ENCODE measurements at regions not wholly inside any gene's neighbourhood (a gene's known extent, or its start where the extent isn't known, plus 50 kb on each side); places are given as distances from the start of the nearest gene placed in this dataset.
"Not testable (repeated sequence)": the region's sequence is repeated elsewhere in the genome, so short reads cannot be mapped to it uniquely, and the experiment has no call there.

DNA sequence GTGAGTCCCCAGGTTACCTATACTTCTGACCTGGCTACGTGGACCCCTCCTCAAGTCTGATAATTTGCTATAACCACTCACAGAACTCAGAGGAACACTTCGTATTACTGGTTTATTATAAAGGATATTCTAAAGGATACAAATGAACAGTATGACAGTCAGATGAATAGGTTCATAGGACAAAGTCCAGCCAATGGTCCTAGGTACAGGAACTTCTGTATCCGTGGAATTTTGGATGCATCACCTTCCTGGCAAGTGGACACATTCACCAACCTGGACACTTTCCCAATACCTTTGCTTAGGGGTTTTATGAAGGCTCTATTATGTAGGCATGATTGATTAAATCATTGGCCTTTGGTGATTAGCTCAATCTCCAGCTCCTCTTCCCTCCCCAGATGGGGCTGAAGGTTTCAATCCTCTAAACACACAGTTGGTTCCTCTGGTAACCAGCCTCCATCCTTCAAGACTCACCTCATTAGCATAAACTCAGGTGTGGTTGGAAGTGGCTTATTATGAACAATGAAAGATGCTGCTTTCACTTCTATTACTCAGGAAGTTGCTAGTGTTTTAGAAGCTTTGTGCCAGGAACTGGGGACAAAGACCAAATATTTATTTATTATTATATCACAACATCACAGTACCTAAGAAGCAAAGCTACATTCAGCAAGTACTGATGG, 149.6 kb upstream of the ELL2 start:
- H3K36me3 Mint-ChIP-seq (ENCODE audit: low read depth): no peaks in the 10 kb centered on the region
- no peak for DNase-seq
- no peak overlapping the region for H3K27ac Mint-ChIP-seq
- H3K4me3 Mint-ChIP-seq: no peak overlapping the region
- no peaks in the 10 kb centered on the region for H3K9me3 Mint-ChIP-seq
- H3K27me3 Mint-ChIP-seq: peaks cover 8% of the 10 kb centered on the region
- peaks cover 46% of the 10 kb centered on the region for H3K4me1 Mint-ChIP-seq (ENCODE audit: low read depth)

DNA sequence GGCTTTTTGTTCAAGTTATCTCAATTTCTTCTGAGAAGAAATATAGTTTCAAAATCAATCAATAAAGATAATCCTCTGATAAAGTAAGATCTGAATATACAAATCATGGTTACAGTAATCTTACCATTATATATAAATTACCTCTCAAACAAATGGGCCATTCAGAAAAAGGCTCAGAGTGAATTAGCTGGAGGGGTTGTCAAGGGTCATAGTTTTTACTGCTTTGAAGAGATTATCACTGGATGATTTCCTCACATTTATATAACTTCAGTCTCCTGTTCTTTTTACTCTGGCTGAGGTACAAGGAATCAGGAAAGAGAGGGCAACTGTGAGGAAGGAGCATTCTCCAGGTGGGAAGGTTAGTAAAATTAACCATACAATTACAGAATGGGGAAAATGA, 148.6 kb upstream of the ELL2 start:
- DNase-seq: no peak
- peaks cover 40% of the 10 kb centered on the region for H3K4me1 Mint-ChIP-seq (ENCODE audit: low read depth)
- H3K4me3 Mint-ChIP-seq: no peak overlapping the region
- no peak overlapping the region for H3K27ac Mint-ChIP-seq
- H3K36me3 Mint-ChIP-seq (ENCODE audit: low read depth): no peaks in the 10 kb centered on the region
- H3K27me3 Mint-ChIP-seq: peaks cover 12% of the 10 kb centered on the region
- peaks cover 5% of the 10 kb centered on the region for H3K9me3 Mint-ChIP-seq

DNA sequence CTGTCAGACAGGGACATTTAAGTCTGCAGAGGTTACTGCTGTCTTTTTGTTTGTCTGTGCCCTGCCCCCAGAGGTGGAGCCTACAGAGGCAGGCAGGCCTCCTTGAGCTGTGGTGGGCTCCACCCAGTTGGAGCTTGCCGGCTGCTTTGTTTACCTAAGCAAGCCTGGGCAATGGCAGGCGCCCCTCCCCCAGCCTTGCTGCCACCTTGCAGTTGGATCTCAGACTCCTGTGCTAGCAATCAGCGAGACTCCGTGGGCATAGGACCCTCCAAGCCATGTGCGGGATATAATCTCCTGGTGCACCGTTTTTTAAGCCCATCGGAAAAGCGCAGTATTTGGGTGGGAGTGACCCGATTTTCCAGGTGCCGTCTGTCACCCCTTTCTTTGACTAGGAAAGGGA, 147.0 kb upstream of the ELL2 start:
- not testable (repeated sequence) for DNase-seq; H3K36me3 Mint-ChIP-seq (ENCODE audit: low read depth); H3K27ac Mint-ChIP-seq; H3K4me3 Mint-ChIP-seq; H3K9me3 Mint-ChIP-seq
- H3K4me1 Mint-ChIP-seq (ENCODE audit: low read depth): peaks cover 23% of the 10 kb centered on the region
- peaks cover 12% of the 10 kb centered on the region for H3K27me3 Mint-ChIP-seq

DNA sequence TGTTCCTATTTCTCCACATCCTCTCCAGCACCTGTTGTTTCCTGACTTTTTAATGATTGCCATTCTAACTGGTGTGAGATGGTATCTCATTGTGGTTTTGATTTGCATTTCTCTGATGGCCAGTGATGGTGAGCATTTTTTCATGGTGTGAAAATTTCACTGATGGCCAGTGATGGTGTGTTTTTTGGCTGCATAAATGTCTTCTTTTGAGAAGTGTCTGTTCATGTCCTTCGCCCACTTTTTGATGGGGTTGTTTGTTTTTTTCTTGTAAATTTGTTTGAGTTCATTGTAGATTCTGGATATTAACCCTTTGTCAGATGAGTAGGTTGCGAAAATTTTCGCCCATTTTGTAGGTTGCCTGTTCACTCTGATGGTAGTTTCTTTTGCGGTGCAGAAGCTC, 142.2 kb upstream of the ELL2 start:
- H3K36me3 Mint-ChIP-seq (ENCODE audit: low read depth); DNase-seq; H3K4me1 Mint-ChIP-seq (ENCODE audit: low read depth); H3K27me3 Mint-ChIP-seq; H3K27ac Mint-ChIP-seq; H3K4me3 Mint-ChIP-seq; H3K9me3 Mint-ChIP-seq: not testable (repeated sequence)

DNA sequence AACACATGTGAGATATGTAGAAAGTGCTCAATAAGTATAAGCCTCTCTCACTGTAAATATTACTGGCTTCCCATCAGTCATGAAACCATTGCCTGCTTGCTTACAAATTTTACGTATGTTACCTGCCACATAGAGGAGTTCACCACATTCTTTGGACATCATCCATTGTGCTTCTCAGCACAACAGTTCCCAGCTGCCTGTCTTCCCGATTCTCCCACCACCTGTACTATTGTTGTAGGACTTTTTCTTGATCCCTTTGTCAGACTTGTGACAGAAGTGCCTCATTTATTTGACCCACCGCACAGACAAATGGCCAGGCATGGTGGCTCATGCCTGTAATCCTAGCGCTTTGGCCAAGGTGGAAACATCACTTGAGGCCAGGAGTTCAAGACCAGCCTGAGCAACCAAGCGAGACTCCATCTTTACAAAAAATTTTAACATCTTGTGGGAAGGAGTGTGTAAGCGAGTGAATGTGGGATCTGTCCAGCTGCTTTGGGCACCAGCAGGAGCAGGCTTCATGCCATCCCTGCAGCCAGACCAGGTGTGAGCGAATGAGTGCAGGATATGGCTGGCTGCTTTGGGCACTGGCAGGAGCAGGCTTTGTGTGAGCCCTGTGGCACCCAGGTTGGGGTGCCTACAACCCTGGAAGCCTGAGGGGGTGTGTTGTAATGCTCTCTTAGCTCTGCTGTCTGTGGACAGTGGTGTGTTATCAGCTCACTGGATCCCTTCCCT, 139.9 kb upstream of the ELL2 start:
- Mint-ChIP-seq H3K4me1 (ENCODE audit: low read depth) (no peaks in the 10 kb centered on the region), H3K4me3 (no peak overlapping the region), H3K36me3 (ENCODE audit: low read depth) (no peaks in the 10 kb centered on the region), H3K27ac (no peak overlapping the region), H3K9me3 (peaks cover 7% of the 10 kb centered on the region), H3K27me3 (peaks cover 4% of the 10 kb centered on the region)
- no peak for DNase-seq

DNA sequence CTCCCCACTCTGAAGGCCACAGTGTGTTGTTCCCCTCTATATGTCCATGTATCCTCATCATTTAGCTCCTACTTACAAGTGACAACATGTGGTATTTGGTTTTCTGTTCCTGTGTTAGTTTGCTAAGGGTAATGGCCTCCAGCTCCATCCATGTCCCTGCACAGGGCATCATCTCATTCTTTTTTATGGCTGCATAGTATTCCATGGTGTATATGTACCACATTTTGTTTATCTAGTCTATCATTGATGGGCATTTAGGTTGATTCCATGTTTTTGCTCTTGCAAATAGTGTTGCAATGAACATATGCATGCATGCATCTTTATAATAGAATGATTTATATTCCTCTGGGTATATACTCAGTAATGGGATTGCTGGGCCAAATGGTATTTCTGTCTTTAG, 135.8 kb upstream of the ELL2 start:
- not testable (repeated sequence) for H3K27me3 Mint-ChIP-seq; H3K9me3 Mint-ChIP-seq; H3K27ac Mint-ChIP-seq; H3K4me1 Mint-ChIP-seq (ENCODE audit: low read depth); DNase-seq; H3K4me3 Mint-ChIP-seq; H3K36me3 Mint-ChIP-seq (ENCODE audit: low read depth)

DNA sequence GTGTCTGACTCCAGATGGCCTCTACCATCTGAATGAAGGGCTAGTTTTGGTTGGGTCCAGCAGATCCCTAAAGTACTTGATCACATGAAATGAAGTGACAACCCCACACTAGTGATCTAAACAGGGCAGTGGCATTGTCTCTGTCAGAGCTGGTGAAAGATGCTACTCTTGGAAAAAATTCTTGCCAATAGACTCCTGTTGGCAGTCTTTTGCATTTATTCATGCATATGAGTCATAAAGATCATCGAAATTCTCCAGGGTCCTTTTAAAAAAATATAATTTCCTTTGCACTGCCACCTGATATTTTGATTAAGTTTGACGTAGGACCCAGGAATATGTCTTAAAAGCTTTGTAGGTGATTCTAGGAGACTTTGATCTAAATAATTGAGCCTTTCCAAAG, 135.1 kb upstream of the ELL2 start:
- no peaks in the 10 kb centered on the region for H3K36me3 Mint-ChIP-seq (ENCODE audit: low read depth)
- no peak overlapping the region for H3K4me3 Mint-ChIP-seq
- H3K4me1 Mint-ChIP-seq (ENCODE audit: low read depth): peaks cover 5% of the 10 kb centered on the region
- no peaks in the 10 kb centered on the region for H3K27me3 Mint-ChIP-seq
- no peak overlapping the region for H3K27ac Mint-ChIP-seq
- no peak for DNase-seq
- H3K9me3 Mint-ChIP-seq: no peaks in the 10 kb centered on the region

DNA sequence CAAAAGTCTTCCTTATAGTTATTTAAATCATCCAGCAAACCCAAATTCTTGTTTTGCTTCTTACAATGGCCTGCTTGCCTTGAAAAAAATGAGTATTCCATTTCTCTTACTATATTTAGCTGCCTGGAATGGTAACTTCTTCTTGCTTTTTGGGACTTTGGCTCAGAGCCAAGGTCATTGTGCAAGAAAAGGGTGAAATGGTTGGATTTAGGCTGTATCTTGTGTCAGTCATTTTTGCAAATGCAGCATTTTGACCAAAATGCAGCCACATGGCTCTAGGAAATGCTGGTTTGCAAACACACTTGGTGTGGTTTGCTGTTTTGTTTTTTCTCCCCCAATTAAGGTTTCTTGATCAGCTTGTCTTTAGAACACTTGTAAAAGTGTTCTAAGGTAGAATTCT, 133.3 kb upstream of the ELL2 start:
- no peaks in the 10 kb centered on the region for H3K36me3 Mint-ChIP-seq (ENCODE audit: low read depth)
- H3K27ac Mint-ChIP-seq: no peak overlapping the region
- DNase-seq: no peak
- H3K4me1 Mint-ChIP-seq (ENCODE audit: low read depth): peaks cover 6% of the 10 kb centered on the region
- no peaks in the 10 kb centered on the region for H3K27me3 Mint-ChIP-seq
- H3K4me3 Mint-ChIP-seq: no peak overlapping the region
- H3K9me3 Mint-ChIP-seq: no peaks in the 10 kb centered on the region

DNA sequence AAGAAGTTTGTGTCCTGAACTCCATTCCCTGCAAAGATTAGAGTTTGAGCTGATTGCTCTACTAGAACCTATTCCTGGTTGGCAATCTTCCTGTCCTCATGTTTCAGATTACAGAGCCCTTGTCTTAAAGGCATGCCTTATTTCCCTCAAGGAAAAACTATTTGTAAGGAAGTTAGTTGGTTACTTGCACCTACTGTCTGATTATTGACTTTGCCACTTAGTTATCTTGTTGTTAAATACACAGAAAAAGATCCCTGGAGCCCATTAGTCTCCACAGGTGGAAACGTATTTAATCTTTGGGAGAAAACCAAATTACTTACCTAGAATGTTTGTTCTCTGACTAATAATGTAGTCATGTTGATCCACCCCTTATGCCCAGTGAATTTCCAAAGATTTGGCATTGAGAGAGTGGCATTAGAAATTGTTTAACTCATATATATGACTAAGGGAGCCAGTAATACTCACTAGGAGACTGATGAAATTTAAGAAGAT, 132.3 kb upstream of the ELL2 start:
- DNase-seq: no peak
- H3K4me1 Mint-ChIP-seq (ENCODE audit: low read depth): peaks cover 6% of the 10 kb centered on the region
- H3K27me3 Mint-ChIP-seq: no peaks in the 10 kb centered on the region
- no peaks in the 10 kb centered on the region for H3K36me3 Mint-ChIP-seq (ENCODE audit: low read depth)
- no peak overlapping the region for H3K27ac Mint-ChIP-seq
- H3K9me3 Mint-ChIP-seq: no peaks in the 10 kb centered on the region
- no peak overlapping the region for H3K4me3 Mint-ChIP-seq

DNA sequence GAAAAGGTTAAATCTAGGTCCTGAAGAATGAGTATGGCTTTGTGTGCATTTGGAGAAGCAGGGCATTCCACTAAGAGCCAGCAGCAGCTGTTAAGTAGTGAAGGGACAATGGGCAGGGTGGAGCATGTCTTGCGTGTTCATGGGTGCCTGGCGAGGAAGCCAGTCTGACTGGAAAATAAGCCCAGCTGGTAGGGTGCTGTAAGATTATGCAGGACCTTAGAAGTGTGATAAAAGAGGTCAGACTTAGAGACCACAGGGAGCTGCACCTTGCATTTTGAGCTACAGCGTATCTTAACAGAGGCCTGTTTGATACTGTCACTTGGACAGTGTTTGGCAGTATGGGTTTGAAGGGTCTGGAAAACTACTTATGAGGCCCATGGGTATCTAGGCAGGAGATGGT, 131.7 kb upstream of the ELL2 start:
- no peak for DNase-seq
- Mint-ChIP-seq H3K4me3 (no peak overlapping the region), H3K36me3 (ENCODE audit: low read depth) (no peaks in the 10 kb centered on the region), H3K27me3 (peaks cover under 1% of the 10 kb centered on the region), H3K27ac (no peak overlapping the region), H3K9me3 (no peaks in the 10 kb centered on the region), H3K4me1 (ENCODE audit: low read depth) (peaks cover 6% of the 10 kb centered on the region)

DNA sequence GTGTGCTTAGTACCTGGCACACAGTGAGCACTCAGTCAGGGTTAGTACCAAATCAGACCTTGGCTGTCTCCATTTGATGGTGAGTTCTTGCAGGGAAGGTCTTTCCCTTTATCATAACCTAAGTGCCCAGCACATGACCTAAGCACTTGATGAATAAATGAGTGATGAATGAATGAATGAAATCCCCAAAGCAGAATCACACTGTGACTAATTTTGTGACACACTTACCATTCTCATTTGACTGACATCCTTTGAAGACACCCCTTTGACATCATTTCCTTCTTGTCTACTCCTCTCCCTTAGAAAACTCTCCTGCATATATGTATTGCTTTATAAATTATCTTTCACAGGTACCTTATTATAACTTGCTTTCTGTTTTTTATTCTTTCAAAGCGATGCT, 130.2 kb upstream of the ELL2 start:
- H3K27me3 Mint-ChIP-seq: peaks cover 3% of the 10 kb centered on the region
- no peak overlapping the region for H3K27ac Mint-ChIP-seq
- no peaks in the 10 kb centered on the region for H3K9me3 Mint-ChIP-seq
- H3K36me3 Mint-ChIP-seq (ENCODE audit: low read depth): no peaks in the 10 kb centered on the region
- no peak overlapping the region for H3K4me3 Mint-ChIP-seq
- DNase-seq: no peak
- peaks cover 6% of the 10 kb centered on the region for H3K4me1 Mint-ChIP-seq (ENCODE audit: low read depth)

DNA sequence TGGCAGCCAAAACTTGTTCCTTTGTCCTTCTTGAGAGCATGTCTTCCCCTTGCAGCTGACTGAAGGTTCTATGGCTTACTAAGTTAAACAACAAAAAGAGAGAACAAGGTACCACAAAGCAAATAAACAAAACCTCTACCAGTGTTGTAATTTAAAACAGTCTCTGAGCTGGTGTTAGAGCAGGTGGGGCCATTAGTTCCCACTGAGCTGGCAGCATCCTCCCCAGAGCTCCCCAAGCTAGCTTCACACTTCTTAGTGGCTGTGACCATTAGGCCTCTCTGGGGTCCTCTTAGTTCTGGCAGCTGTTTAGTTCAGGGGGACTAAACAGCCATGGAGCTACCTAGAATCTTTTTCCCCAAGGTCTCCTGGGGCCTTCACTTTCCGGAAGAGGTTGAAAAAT, 128.6 kb upstream of the ELL2 start:
- no peaks in the 10 kb centered on the region for H3K36me3 Mint-ChIP-seq (ENCODE audit: low read depth)
- H3K9me3 Mint-ChIP-seq: no peaks in the 10 kb centered on the region
- no peak overlapping the region for H3K4me3 Mint-ChIP-seq
- DNase-seq: no peak
- H3K4me1 Mint-ChIP-seq (ENCODE audit: low read depth): peaks cover 6% of the 10 kb centered on the region
- no peak overlapping the region for H3K27ac Mint-ChIP-seq
- peaks cover 3% of the 10 kb centered on the region for H3K27me3 Mint-ChIP-seq

DNA sequence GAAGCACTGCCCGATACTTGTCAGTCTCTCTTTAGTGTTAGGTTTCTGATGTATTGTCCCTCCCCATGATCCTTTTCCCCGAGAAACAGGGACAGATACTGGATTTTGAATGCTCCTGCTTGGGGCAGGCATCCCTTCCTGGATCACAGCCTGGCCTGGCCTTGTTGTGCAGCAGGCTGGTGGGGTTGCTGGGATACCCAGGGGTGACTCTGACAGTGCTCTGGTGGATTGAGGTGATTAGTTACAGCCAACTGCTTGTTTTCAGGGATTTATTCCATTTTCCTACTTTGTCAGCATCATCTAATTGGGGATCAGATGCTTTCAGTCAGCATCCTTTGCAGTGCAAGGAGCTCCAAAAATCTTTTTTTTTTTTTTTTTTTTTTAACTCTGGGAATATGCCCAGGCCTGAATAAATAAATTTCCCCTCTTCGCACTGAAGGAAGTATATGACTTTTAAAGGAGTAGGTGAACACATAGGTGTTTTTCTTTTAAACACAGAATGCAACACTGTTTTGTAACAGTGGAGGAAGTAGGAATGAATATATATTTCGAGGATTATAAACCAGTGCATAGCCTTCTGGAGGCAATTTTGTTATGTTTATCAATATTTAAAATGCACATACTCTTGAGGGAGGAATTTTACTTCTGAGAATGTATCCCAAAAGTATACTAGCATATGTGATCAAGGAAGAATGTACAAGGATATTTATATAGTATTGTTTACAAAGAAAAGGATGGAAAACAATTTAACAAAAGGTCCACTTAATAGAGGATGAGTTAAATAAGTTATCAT, 127.3 kb upstream of the ELL2 start:
- peaks cover 15% of the 10 kb centered on the region for H3K4me1 Mint-ChIP-seq (ENCODE audit: low read depth)
- no peak overlapping the region for H3K27ac Mint-ChIP-seq
- H3K27me3 Mint-ChIP-seq: peaks cover 11% of the 10 kb centered on the region
- H3K9me3 Mint-ChIP-seq: no peaks in the 10 kb centered on the region
- H3K36me3 Mint-ChIP-seq (ENCODE audit: low read depth): no peaks in the 10 kb centered on the region
- DNase-seq: no peak
- no peak overlapping the region for H3K4me3 Mint-ChIP-seq

DNA sequence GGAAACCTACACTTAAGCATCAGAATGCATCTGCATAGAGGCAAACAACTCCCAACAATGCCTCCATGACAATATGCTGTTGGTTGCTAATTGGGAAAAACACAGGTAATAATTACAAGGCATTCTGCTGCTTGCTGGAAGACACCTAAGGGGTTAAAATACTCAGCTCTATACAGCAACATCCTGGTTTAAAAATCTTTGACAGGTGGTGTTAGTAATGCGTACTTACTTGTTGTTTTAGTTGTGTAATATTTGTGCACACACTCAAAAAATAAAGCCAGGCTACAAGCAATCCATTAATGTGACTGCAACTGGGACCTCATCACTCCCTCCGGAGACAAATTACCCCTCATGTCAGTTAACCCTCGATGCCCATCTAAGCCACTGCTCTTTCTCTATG, 126.3 kb upstream of the ELL2 start:
- no peak overlapping the region for H3K27ac Mint-ChIP-seq
- no peaks in the 10 kb centered on the region for H3K9me3 Mint-ChIP-seq
- DNase-seq: no peak
- no peak overlapping the region for H3K4me3 Mint-ChIP-seq
- H3K4me1 Mint-ChIP-seq (ENCODE audit: low read depth): peaks cover 24% of the 10 kb centered on the region
- peaks cover 15% of the 10 kb centered on the region for H3K27me3 Mint-ChIP-seq
- H3K36me3 Mint-ChIP-seq (ENCODE audit: low read depth): no peaks in the 10 kb centered on the region

Measured in activated T-cell treated with anti-CD3 and anti-CD28 coated beads, Interleukin-2, amount 50 U/mL, for 24 hours (primary cell).